Activated naive CD8-positive, alpha-beta T cell treated with anti-CD3 and anti-CD28 coated beads, Interleukin-2, amount 50 U/mL, for 24 hours (primary cell): ENCODE measurements at regions not wholly inside any gene's neighbourhood (a gene's known extent, or its start where the extent isn't known, plus 50 kb on each side); places are given as distances from the start of the nearest gene placed in this dataset.

Experiments used
- ATAC-seq: fragments of 150-1000 bp; cut with Tn5 transposase; one replicate; pipeline ENCODE4 v1.10.0; 2021
- DNase-seq: peaks from one replicate; pipeline ENCODE4 v3.0.0; 2021
- H3K27ac Mint-ChIP-seq: one replicate; pipeline ENCODE4 v1.8.0; 2021; ENCODE audit warnings: mild to moderate bottlenecking, mixed read lengths
- H3K27me3 Mint-ChIP-seq: one replicate; pipeline ENCODE4 v1.8.0; 2021; ENCODE audit warnings: mixed read lengths
- H3K36me3 Mint-ChIP-seq: one replicate; pipeline ENCODE4 v1.8.0; 2021; ENCODE audit warnings: low read depth, mixed read lengths
- H3K4me1 Mint-ChIP-seq: one replicate; pipeline ENCODE4 v1.8.0; 2021; ENCODE audit warnings: mixed read lengths
- H3K4me3 Mint-ChIP-seq: one replicate; pipeline ENCODE4 v1.8.0; 2021; ENCODE audit warnings: mild to moderate bottlenecking, moderate library complexity, mixed read lengths
- H3K9me3 Mint-ChIP-seq: one replicate; pipeline ENCODE4 v1.8.0; 2021; ENCODE audit warnings: mixed read lengths

GRCh38 chr13:68066879-68067513, 836.9 kb upstream of the PCDH9 start:
- ATAC-seq (no peak), DNase-seq (no peak)
- Mint-ChIP-seq H3K9me3 (peaks cover 13% of the 10 kb centered on the region), H3K4me3 (no peak overlapping the region), H3K4me1 (no peaks in the 10 kb centered on the region), H3K27ac (no peak overlapping the region), H3K36me3 (no peaks in the 10 kb centered on the region), H3K27me3 (no peaks in the 10 kb centered on the region)

- Mint-ChIP-seq H3K36me3 (no peaks in the 10 kb centered on the region), H3K27ac (no peak overlapping the region), H3K9me3 (peaks cover 6% of the 10 kb centered on the region), H3K27me3 (no peaks in the 10 kb centered on the region), H3K4me1 (no peaks in the 10 kb centered on the region), H3K4me3 (no peak overlapping the region)
- no peak for ATAC-seq
- DNase-seq, result no peak
Observed at GRCh38 chr13:68064001-68064770, 834.0 kb upstream of the PCDH9 start.

- Mint-ChIP-seq H3K9me3 (no peaks in the 10 kb centered on the region), H3K4me3 (no peak overlapping the region), H3K27ac (no peak overlapping the region), H3K4me1 (no peaks in the 10 kb centered on the region), H3K27me3 (no peaks in the 10 kb centered on the region), H3K36me3 (no peaks in the 10 kb centered on the region)
- ATAC-seq, result no peak
- DNase-seq, result no peak
Observed at GRCh38 chr13:68063181-68063580, 833.0 kb upstream of the PCDH9 start.

DNA sequence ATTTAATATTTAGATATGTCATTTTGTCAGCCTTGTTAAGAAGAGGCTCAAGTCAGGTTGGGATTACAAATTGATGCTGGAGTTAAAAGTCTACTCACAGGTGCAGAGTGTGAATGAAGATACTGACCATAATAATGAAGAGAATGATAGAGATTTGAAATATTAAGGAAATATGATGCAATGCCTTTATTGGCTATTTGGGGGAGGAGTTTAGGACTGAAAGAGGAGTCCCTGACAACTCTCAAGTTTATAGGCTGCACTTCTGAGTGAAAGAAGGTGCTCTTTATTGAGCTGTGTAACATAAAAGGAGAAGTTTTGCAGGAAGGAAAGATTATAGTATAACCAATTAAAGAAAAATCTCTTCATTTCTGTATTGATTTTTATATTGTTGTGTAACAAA, 827.7 kb upstream of the PCDH9 start:
- DNase-seq (no peak), ATAC-seq (no peak)
- Mint-ChIP-seq H3K4me3 (no peak overlapping the region), H3K9me3 (no peaks in the 10 kb centered on the region), H3K27ac (no peak overlapping the region), H3K27me3 (no peaks in the 10 kb centered on the region), H3K4me1 (no peaks in the 10 kb centered on the region), H3K36me3 (no peaks in the 10 kb centered on the region)

DNA sequence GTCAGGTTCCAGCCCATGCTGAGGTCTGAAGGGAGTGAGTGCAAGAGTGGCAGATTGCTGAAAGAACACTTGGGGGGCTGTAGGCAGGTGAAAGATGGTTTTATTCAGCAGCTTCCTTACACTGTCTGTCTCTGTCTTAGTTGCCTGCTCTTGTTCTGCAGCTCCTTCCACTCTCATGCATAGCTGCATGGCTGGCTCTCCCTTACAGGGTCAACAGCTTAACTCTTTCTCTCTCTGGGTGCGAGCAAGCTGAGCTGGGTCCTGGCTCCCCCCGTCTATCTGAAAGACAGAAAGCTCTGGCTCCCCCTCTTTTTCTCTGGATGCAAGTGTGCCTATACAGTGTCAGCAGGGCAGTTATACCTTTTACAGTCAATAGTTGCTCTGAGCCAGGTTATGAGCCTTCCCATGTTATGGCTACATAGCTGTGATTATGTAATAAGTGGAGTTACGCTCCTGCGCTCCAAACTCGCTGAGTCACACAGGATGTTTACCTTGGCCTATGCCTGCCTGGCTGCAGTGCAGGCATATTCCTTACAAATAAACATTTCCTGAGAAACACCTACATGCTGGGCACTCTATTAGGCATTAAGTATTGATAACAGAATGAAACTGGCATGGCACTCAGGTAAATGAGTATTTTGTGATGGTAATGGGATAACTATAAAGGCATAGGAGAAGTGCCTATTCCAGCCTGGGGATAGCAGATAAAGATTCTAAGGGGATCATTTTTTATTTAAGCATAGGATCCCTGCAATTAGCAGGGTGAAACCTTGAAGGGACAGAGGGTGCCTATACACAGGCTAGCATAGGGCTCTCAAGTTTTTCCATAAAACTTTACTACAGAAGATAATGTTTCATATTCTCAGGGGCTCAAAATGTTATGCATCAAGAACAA, 826.9 kb upstream of the PCDH9 start:
- DNase-seq (no peak), ATAC-seq (no peak)
- Mint-ChIP-seq H3K36me3 (no peaks in the 10 kb centered on the region), H3K27me3 (no peaks in the 10 kb centered on the region), H3K4me1 (no peaks in the 10 kb centered on the region), H3K27ac (no peak overlapping the region), H3K9me3 (no peaks in the 10 kb centered on the region), H3K4me3 (no peak overlapping the region)

- ATAC-seq, result no peak
- Mint-ChIP-seq H3K4me1 (no peaks in the 10 kb centered on the region), H3K4me3 (no peak overlapping the region), H3K27me3 (no peaks in the 10 kb centered on the region), H3K36me3 (no peaks in the 10 kb centered on the region), H3K9me3 (peaks cover 4% of the 10 kb centered on the region), H3K27ac (no peak overlapping the region)
- DNase-seq, result no peak
Observed at GRCh38 chr13:68051910-68052309, 821.8 kb upstream of the PCDH9 start.

DNA sequence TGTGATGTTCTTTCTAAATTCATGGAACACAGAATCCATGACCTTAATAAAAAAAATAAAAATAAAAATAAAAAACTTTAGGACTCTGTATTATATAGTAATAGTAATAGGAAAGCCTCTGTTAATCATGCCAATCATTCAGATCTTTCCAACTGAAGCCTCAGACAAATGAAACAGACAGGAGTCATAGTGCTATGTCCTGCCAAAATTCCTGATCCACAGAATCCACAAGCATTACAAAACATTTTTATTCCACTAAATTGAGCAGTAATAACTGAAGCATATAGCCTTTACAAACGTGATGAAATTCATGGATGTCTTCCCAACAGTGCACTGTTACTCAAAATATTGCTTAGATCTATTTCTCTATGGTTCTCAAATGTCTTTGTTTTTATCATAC, 820.6 kb upstream of the PCDH9 start:
- Mint-ChIP-seq H3K36me3 (no peaks in the 10 kb centered on the region), H3K4me3 (no peak overlapping the region), H3K27me3 (no peaks in the 10 kb centered on the region), H3K9me3 (peaks cover 4% of the 10 kb centered on the region), H3K4me1 (no peaks in the 10 kb centered on the region), H3K27ac (no peak overlapping the region)
- DNase-seq, result no peak
- no peak for ATAC-seq

- no peaks in the 10 kb centered on the region for H3K36me3 Mint-ChIP-seq
- DNase-seq, result no peak
- ATAC-seq, result no peak
- no peaks in the 10 kb centered on the region for H3K4me1 Mint-ChIP-seq
- H3K27ac Mint-ChIP-seq, result no peak overlapping the region
- peaks cover 4% of the 10 kb centered on the region for H3K9me3 Mint-ChIP-seq
- no peaks in the 10 kb centered on the region for H3K27me3 Mint-ChIP-seq
- no peak overlapping the region for H3K4me3 Mint-ChIP-seq
Observed at GRCh38 chr13:68048802-68049359, 818.7 kb upstream of the PCDH9 start.

DNA sequence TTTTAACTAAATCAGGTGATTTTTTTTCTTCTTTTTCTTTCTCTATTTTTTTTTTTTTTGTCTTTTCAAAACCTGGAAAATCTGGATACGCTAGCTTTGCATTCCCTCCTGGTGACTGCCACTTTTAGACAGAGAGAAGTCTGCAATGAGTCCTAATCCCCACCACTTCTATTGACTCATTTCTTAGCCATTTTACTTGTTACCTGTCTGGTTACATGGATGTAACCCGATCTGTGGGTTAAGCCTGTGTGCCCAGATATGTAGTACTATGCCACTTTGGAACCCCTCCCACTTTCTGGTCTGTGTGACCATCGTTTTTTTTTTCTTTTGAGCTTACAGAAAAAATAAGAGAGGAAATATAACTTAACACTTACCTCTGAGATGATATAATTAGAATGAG, 817.8 kb upstream of the PCDH9 start:
- ATAC-seq (no peak), DNase-seq (no peak)
- H3K27me3 Mint-ChIP-seq, result no peaks in the 10 kb centered on the region
- no peaks in the 10 kb centered on the region for H3K36me3 Mint-ChIP-seq
- H3K27ac Mint-ChIP-seq, result no peak overlapping the region
- no peaks in the 10 kb centered on the region for H3K4me1 Mint-ChIP-seq
- no peak overlapping the region for H3K4me3 Mint-ChIP-seq
- peaks cover 4% of the 10 kb centered on the region for H3K9me3 Mint-ChIP-seq

GRCh38 chr13:68046903-68047302, 816.8 kb upstream of the PCDH9 start:
- Mint-ChIP-seq H3K27me3 (no peaks in the 10 kb centered on the region), H3K4me1 (no peaks in the 10 kb centered on the region), H3K9me3 (peaks cover 7% of the 10 kb centered on the region), H3K27ac (no peak overlapping the region), H3K4me3 (no peak overlapping the region), H3K36me3 (no peaks in the 10 kb centered on the region)
- ATAC-seq (no peak), DNase-seq (no peak)

DNA sequence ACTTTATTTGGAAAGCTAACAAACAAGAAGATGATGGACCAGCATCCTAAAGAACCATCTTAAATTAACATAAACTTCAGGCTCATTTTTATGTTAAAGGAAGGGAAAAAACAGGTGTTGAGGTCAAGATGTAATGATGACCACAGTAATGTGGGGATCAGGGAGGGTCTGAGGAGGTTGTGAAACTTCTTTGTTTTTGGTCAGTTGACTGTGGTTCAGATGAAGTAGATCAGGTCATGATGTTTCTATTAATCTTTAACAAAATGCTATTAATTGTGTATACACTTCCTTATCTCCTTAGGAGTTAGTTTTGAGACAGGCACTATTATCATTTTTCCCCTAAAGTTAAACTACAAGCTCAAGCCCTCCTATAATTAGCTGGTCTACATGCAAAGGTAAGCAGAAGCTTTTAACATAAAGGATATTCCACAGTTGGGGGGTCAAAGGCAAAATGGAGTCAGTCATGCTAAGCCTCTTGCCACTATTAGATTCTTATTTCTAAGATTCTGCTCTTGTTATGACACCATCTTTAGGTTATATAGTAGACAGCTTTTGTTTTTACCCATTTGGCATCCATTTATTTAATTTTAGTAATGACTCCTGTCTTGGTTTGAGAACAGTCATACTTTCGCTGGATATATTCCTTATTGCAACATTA, 800.1 kb upstream of the PCDH9 start:
- DNase-seq (no peak), ATAC-seq (no peak)
- no peak overlapping the region for H3K27ac Mint-ChIP-seq
- H3K36me3 Mint-ChIP-seq, result no peaks in the 10 kb centered on the region
- no peaks in the 10 kb centered on the region for H3K27me3 Mint-ChIP-seq
- H3K9me3 Mint-ChIP-seq, result peaks cover 4% of the 10 kb centered on the region
- no peak overlapping the region for H3K4me3 Mint-ChIP-seq
- H3K4me1 Mint-ChIP-seq, result no peaks in the 10 kb centered on the region

DNA sequence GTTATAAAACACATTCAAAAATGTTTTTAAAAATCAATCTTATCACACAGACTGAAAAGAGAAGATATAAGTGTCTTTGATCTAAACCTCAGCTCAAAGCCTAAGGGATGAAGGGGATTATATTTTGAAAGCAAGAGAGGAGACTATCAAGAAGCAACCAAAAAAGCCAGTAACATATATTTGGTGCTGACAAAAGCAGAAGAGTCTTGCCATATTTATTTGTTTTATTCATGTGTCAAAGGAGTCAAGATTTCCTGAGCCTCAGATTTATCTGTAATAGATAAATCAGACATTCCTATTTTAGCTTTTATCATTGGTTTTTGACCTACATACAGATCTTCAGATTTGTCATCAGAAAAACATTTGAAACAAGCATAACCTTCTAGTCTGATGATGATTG, 798.6 kb upstream of the PCDH9 start:
- Mint-ChIP-seq H3K27me3 (no peaks in the 10 kb centered on the region), H3K4me3 (no peak overlapping the region), H3K36me3 (no peaks in the 10 kb centered on the region), H3K27ac (no peak overlapping the region), H3K4me1 (no peaks in the 10 kb centered on the region), H3K9me3 (peaks cover 7% of the 10 kb centered on the region)
- DNase-seq, result no peak
- no peak for ATAC-seq

DNA sequence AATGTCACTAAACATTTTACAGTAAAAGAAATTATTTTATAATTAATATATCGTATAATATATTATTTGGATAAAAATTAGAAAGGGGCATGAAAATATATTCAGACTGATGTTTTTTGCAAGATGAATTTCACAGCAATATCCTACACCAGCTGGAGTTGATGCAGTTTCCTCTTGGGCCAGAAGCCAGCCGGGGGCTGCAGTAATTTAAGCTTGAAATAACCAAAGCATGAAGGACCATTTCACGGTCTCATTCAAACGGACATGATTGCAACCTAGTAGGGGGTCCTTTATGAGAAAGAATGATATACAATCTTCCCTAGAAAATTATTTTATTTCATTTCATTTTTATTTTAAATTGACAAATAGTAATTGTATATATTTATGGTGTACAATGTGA, 797.2 kb upstream of the PCDH9 start:
- Mint-ChIP-seq H3K9me3 (peaks cover 9% of the 10 kb centered on the region), H3K4me1 (no peaks in the 10 kb centered on the region), H3K36me3 (no peaks in the 10 kb centered on the region), H3K27me3 (no peaks in the 10 kb centered on the region), H3K4me3 (no peak overlapping the region), H3K27ac (no peak overlapping the region)
- ATAC-seq (no peak), DNase-seq (no peak)

DNA sequence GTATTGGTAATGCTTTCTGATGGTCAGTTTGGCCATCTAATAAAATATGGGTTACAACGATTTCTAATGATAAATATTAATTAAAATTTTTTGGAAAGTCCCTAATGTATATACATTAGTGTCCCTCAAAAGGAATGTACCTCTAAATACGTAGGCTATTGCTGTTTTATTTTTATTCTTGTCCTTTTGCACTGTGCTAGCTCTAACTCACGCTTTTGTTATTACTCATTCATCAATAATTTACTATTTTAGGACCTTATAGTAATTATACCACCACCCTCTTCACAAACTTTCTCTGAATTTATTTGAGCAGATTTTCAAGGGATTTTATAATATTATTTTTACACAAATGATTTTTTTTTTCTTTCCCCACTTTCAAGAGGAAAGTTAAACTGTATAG, 795.9 kb upstream of the PCDH9 start:
- Mint-ChIP-seq H3K27ac (no peak overlapping the region), H3K27me3 (no peaks in the 10 kb centered on the region), H3K4me3 (no peak overlapping the region), H3K9me3 (peaks cover 10% of the 10 kb centered on the region), H3K4me1 (no peaks in the 10 kb centered on the region), H3K36me3 (no peaks in the 10 kb centered on the region)
- DNase-seq (no peak), ATAC-seq (no peak)
